MM.1S (cell line): ENCODE measurements at regions not wholly inside any gene's neighbourhood (a gene's known extent, or its start where the extent isn't known, plus 50 kb on each side); places are given as distances from the start of the nearest gene placed in this dataset.

Experiments used
- CTCF ChIP-seq: fragments of 300-600 bp; sonication (generic); IDR thresholded peaks from 2 replicates; pipeline ENCODE4 v1.5.1; 2016; ENCODE audit warnings: antibody characterized with exemption, low read length, mixed read lengths
- EZH2 ChIP-seq: fragments of 300-600 bp; sonication (generic); optimal IDR thresholded peaks from 2 replicates; pipeline ENCODE3; 2017; ENCODE audit warnings: low read depth, mild to moderate bottlenecking, antibody characterized with exemption, low read length, mixed read lengths

- TF ChIP-seq CTCF (no peak), EZH2 (no peak)
These were observed 151.4 kb downstream of the HNMT start for GRCh38 chr2:138115666-138116065.
